KMS-11 (cell line): ENCODE measurements at regions not wholly inside any gene's neighbourhood (a gene's known extent, or its start where the extent isn't known, plus 50 kb on each side); places are given as distances from the start of the nearest gene placed in this dataset.

Source experiments
- H2AFZ ChIP-seq: fragments of 200-600 bp; sonication (generic); 2 replicates; pipeline ENCODE4 v1.6.1; 2016; ENCODE audit warnings: antibody characterized with exemption, mixed run types, low read depth
- H3K27ac ChIP-seq: fragments of 200-600 bp; sonication (generic); 2 replicates; pipeline ENCODE4 v1.6.1; 2016; ENCODE audit warnings: mild to moderate bottlenecking, mixed run types
- H3K27me3 ChIP-seq: fragments of 200-600 bp; sonication (generic); 2 replicates; pipeline ENCODE4 v1.6.1; 2017; ENCODE audit warnings: mild to moderate bottlenecking, low read depth, mixed run types, moderate library complexity; ENCODE audit not compliant: insufficient read depth
- H3K36me3 ChIP-seq: fragments of 200-600 bp; sonication (generic); 2 replicates; pipeline ENCODE4 v1.6.1; 2017; ENCODE audit warnings: mild to moderate bottlenecking, mixed run types; ENCODE audit not compliant: insufficient read depth
- H3K4me1 ChIP-seq: fragments of 200-600 bp; sonication (generic); 2 replicates; pipeline ENCODE4 v1.6.1; 2016; ENCODE audit warnings: mild to moderate bottlenecking, low read depth, mixed run types; ENCODE audit not compliant: poor library complexity, severe bottlenecking
- H3K4me2 ChIP-seq: fragments of 200-600 bp; sonication (generic); 2 replicates; pipeline ENCODE4 v1.7.0; 2016; ENCODE audit warnings: mild to moderate bottlenecking, mixed run types
- H3K4me3 ChIP-seq: fragments of 200-600 bp; sonication (generic); IDR thresholded peaks from 2 replicates; pipeline ENCODE4 v1.6.1; 2017; ENCODE audit warnings: low read depth, low read length, mixed read lengths; ENCODE audit not compliant: insufficient read depth
- H3K79me2 ChIP-seq: fragments of 200-600 bp; sonication (generic); 2 replicates; pipeline ENCODE4 v1.6.1; 2016; ENCODE audit warnings: low read depth, mixed run types; ENCODE audit not compliant: insufficient read depth
- H3K9ac ChIP-seq: fragments of 200-600 bp; sonication (generic); 2 replicates; pipeline ENCODE4 v1.6.1; 2016; ENCODE audit warnings: mild to moderate bottlenecking, mixed run types
- H4K20me1 ChIP-seq: fragments of 200-600 bp; sonication (generic); 2 replicates; pipeline ENCODE4 v1.6.1; 2016; ENCODE audit warnings: mild to moderate bottlenecking, mixed run types; ENCODE audit not compliant: insufficient read depth
- TF ChIP-seq, protein P1 (sequence below): fragments of 200-600 bp; sonication (generic); conservative IDR thresholded peaks from 2 replicates; pipeline ENCODE4 v1.6.1; 2017; ENCODE audit warnings: low read depth, mild to moderate bottlenecking, antibody characterized with exemption, low read length, moderate library complexity, mixed read lengths

DNA sequence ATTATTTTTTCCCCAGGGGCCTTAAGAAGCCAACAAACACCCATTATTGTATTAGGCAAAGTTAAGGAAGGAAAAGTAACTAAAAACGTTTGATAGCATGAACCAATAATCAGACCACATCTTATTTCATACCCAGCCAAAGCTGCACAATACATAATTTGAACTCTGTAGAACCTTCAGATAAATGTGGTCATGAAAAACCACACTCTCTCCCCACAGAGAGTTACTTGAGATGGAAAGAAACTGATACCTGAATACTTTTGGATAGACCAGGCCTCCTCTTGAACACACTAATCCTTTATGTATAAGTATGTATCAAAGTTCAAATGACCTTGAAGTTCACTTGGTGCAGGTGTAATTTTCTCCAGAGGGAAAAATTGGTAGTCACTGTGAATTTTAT is 146.6 kb upstream of the FAM13C start:
- Histone ChIP-seq H3K4me1 (no peaks in the 10 kb centered on the region), H3K36me3 (no peaks in the 10 kb centered on the region)

DNA sequence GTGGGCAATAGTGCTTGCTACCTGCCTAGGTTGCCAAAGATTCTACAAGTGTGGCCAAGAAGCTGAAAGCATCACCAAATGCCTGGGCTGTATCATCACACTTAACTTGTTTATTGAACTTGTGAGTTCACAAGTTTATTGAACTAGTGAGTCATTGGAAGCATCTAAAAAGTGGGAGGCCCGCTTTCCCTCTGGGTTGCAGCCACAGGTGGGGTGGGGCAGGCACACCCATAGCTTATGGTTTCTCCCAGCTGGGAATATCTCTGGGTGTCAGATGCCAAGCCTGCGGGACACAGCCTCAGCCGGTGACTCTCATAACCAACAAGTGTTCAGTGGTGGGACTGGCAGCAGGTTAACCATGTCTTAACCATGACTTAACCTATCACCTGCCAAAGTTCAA is 145.9 kb upstream of the FAM13C start:
- Histone ChIP-seq H3K4me2 (no peak overlapping the region), H3K9ac (no peak overlapping the region)

More for the DNA sequence above, 146.6 kb upstream of the FAM13C start:
- H3K9ac ChIP-seq: no peak overlapping the region
- H2AFZ ChIP-seq: no peak overlapping the region
- H4K20me1 ChIP-seq: no peaks in the 10 kb centered on the region
- H3K27ac ChIP-seq: no peak overlapping the region
- H3K4me3 ChIP-seq: no peak overlapping the region
- no peaks in the 10 kb centered on the region for H3K79me2 ChIP-seq
- TF ChIP-seq, protein P1, sequence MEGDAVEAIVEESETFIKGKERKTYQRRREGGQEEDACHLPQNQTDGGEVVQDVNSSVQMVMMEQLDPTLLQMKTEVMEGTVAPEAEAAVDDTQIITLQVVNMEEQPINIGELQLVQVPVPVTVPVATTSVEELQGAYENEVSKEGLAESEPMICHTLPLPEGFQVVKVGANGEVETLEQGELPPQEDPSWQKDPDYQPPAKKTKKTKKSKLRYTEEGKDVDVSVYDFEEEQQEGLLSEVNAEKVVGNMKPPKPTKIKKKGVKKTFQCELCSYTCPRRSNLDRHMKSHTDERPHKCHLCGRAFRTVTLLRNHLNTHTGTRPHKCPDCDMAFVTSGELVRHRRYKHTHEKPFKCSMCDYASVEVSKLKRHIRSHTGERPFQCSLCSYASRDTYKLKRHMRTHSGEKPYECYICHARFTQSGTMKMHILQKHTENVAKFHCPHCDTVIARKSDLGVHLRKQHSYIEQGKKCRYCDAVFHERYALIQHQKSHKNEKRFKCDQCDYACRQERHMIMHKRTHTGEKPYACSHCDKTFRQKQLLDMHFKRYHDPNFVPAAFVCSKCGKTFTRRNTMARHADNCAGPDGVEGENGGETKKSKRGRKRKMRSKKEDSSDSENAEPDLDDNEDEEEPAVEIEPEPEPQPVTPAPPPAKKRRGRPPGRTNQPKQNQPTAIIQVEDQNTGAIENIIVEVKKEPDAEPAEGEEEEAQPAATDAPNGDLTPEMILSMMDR: no peak
- no peak overlapping the region for H3K4me2 ChIP-seq
- H3K27me3 ChIP-seq: no peaks in the 10 kb centered on the region

GRCh38 chr10:59505926-59506325 is 143.6 kb upstream of the FAM13C start:
- H3K36me3 ChIP-seq: no peaks in the 10 kb centered on the region
- no peaks in the 10 kb centered on the region for H3K27me3 ChIP-seq
- no peaks in the 10 kb centered on the region for H4K20me1 ChIP-seq
- H3K27ac ChIP-seq: no peak overlapping the region
- TF ChIP-seq, protein P1: no peak
- no peaks in the 10 kb centered on the region for H3K79me2 ChIP-seq
- H3K9ac ChIP-seq: no peak overlapping the region
- H3K4me1 ChIP-seq: no peaks in the 10 kb centered on the region
- H2AFZ ChIP-seq: no peak overlapping the region
- no peak overlapping the region for H3K4me3 ChIP-seq
- H3K4me2 ChIP-seq: no peak overlapping the region

More for the DNA sequence above, 145.9 kb upstream of the FAM13C start:
- Histone ChIP-seq H3K79me2 (no peaks in the 10 kb centered on the region), H3K4me3 (no peak overlapping the region), H3K36me3 (no peaks in the 10 kb centered on the region), H3K27ac (no peak overlapping the region), H2AFZ (no peak overlapping the region), H3K27me3 (no peaks in the 10 kb centered on the region), H4K20me1 (no peaks in the 10 kb centered on the region), H3K4me1 (no peaks in the 10 kb centered on the region)
- TF ChIP-seq, protein P1: no peak

GRCh38 chr10:59499460-59499859 is 137.1 kb upstream of the FAM13C start:
- no peak overlapping the region for H3K27ac ChIP-seq
- H2AFZ ChIP-seq: no peak overlapping the region

More at GRCh38 chr10:59499460-59499859, 137.1 kb upstream of the FAM13C start:
- Histone ChIP-seq H3K36me3 (no peaks in the 10 kb centered on the region), H3K4me1 (no peaks in the 10 kb centered on the region), H3K9ac (no peak overlapping the region), H3K4me2 (no peak overlapping the region), H4K20me1 (no peaks in the 10 kb centered on the region), H3K27me3 (no peaks in the 10 kb centered on the region), H3K4me3 (no peak overlapping the region), H3K79me2 (no peaks in the 10 kb centered on the region)
- TF ChIP-seq, protein P1: no peak
